GM23338 (cell line): ENCODE measurements at regions not wholly inside any gene's neighbourhood (a gene's known extent, or its start where the extent isn't known, plus 50 kb on each side); places are given as distances from the start of the nearest gene placed in this dataset.

Source experiments
- CREB1 ChIP-seq: fragments of 250-450 bp; sonication (Bioruptor Pico); IDR thresholded peaks from 2 replicates; pipeline ENCODE4 v1.5.0; 2020; ENCODE audit warnings: low read depth, mild to moderate bottlenecking, moderate library complexity
- CTCF ChIP-seq, 2 experiments: fragments of 200-600 bp in 1 of 2; sonication (generic) in 1 of 2; conservative IDR thresholded peaks; 2 replicates each; pipeline versions ENCODE4 v1.5.1 to v1.6.1; 2016 to 2017; ENCODE audit warnings: antibody characterized with exemption in 2 of 2, low read depth in 2 of 2, mild to moderate bottlenecking in 2 of 2, moderate library complexity in 1 of 2
- ETS1 ChIP-seq: IDR thresholded peaks from 2 replicates; pipeline ENCODE4 v1.6.1; 2016; ENCODE audit warnings: antibody characterized with exemption
- EZH2 ChIP-seq: fragments of 200-600 bp; sonication (generic); IDR thresholded peaks from one replicate; pipeline ENCODE4 v1.8.0; 2017; ENCODE audit warnings: antibody characterized with exemption, mild to moderate bottlenecking, low read depth; ENCODE audit not compliant: unreplicated experiment
- EZH2phosphoT487 ChIP-seq: fragments of 200-600 bp; sonication (generic); IDR thresholded peaks from one replicate; pipeline ENCODE4 v1.8.1; 2018; ENCODE audit warnings: antibody characterized with exemption; ENCODE audit not compliant: unreplicated experiment
- JUNB ChIP-seq: IDR thresholded peaks from one replicate; pipeline ENCODE4 v1.6.1; 2016; ENCODE audit warnings: antibody characterized with exemption; ENCODE audit not compliant: unreplicated experiment
- NANOG ChIP-seq: IDR thresholded peaks from 2 replicates; pipeline ENCODE4 v1.6.1; 2016; ENCODE audit warnings: antibody characterized with exemption, borderline replicate concordance
- POLR2AphosphoS5 ChIP-seq: IDR thresholded peaks from 2 replicates; pipeline ENCODE4 v1.6.1; 2016; ENCODE audit warnings: antibody characterized with exemption, low read depth
- REST ChIP-seq: IDR thresholded peaks from one replicate; pipeline ENCODE4 v1.6.1; 2018; ENCODE audit warnings: antibody characterized with exemption; ENCODE audit not compliant: unreplicated experiment
- STAT1 ChIP-seq: IDR thresholded peaks from one replicate; pipeline ENCODE4 v1.6.1; 2016; ENCODE audit warnings: antibody characterized with exemption; ENCODE audit not compliant: unreplicated experiment
- ZNF114 ChIP-seq: fragments of 250-450 bp; sonication (Bioruptor Pico); IDR thresholded peaks from 2 replicates; pipeline ENCODE4 v1.5.0; 2020; ENCODE audit warnings: mild to moderate bottlenecking, moderate library complexity
- ZNF331 ChIP-seq: fragments of 250-450 bp; sonication (Bioruptor Pico); IDR thresholded peaks from 2 replicates; pipeline ENCODE4 v1.5.0; 2020; ENCODE audit warnings: low read depth, mild to moderate bottlenecking, moderate library complexity
- ZNF462 ChIP-seq: fragments of 250-450 bp; sonication (Bioruptor Pico); IDR thresholded peaks from 2 replicates; pipeline ENCODE4 v1.5.0; 2020; ENCODE audit warnings: mild to moderate bottlenecking, moderate library complexity

GRCh38 chr9:7408845-7409244, 390.7 kb downstream of the DMAC1 start:
- TF ChIP-seq CTCF (conservative IDR thresholded peaks at IDR 0.05; ENCODE audit: low read depth in 2 of 2) (no peak), POLR2AphosphoS5 (no peak), CREB1 (CRISPR knock-in tag) (no peak), EZH2 (no peak), JUNB (no peak), ZNF114 (CRISPR knock-in tag) (no peak), ZNF331 (CRISPR knock-in tag) (no peak), EZH2phosphoT487 (no peak), REST (no peak), STAT1 (no peak), NANOG (no peak), ETS1 (no peak), ZNF462 (CRISPR knock-in tag) (no peak)
